A549 (cell line): ENCODE measurements at regions not wholly inside any gene's neighbourhood (a gene's known extent, or its start where the extent isn't known, plus 50 kb on each side); places are given as distances from the start of the nearest gene placed in this dataset.

Source experiments
- JUN ChIP-seq, 2 experiments: fragments of >200 bp; sonication (Bioruptor Twin); formaldehyde crosslinking; IDR thresholded peaks; 2 replicates in 1 of 2; 3 replicates in 1 of 2; pipeline ENCODE4 v1.6.1; 2016 to 2017
- KDM1A ChIP-seq: fragments of 200-600 bp; sonication (generic); IDR thresholded peaks from 2 replicates; pipeline ENCODE4 v1.6.1; 2016; ENCODE audit warnings: low read depth, mild to moderate bottlenecking
- MAX ChIP-seq: IDR thresholded peaks from 2 replicates; pipeline ENCODE4 v1.6.1; 2012
- MAZ ChIP-seq: fragments of 150-350 bp; IDR thresholded peaks from 2 replicates; pipeline ENCODE4 v1.6.1; 2014; ENCODE audit warnings: antibody characterized with exemption, low read depth, low read length, borderline replicate concordance
- MYC ChIP-seq: IDR thresholded peaks from 2 replicates; pipeline ENCODE4 v1.6.1; 2012; ENCODE audit warnings: mild to moderate bottlenecking, inconsistent platforms, low read length, improper control_type of control experiment, borderline replicate concordance
- PHF8 ChIP-seq: fragments of 200-600 bp; sonication (generic); IDR thresholded peaks from 2 replicates; pipeline ENCODE4 v1.6.1; 2016; ENCODE audit warnings: low read depth, mild to moderate bottlenecking, antibody characterized with exemption, moderate library complexity, borderline replicate concordance
- POLR2AphosphoS2 ChIP-seq: conservative IDR thresholded peaks from 2 replicates; pipeline ENCODE4 v1.6.1; 2012; ENCODE audit warnings: low read length, improper control_type of control experiment, inconsistent platforms
- ZFP36 ChIP-seq: fragments of 450-650 bp; IDR thresholded peaks from 2 replicates; pipeline ENCODE4 v1.6.1; 2014; ENCODE audit warnings: borderline replicate concordance; ENCODE audit not compliant: partially characterized antibody
- TF ChIP-seq, protein P1 (sequence below): fragments of >200 bp; sonication (Bioruptor Twin); formaldehyde crosslinking; IDR thresholded peaks from 3 replicates; pipeline ENCODE4 v1.5.1; 2016

DNA sequence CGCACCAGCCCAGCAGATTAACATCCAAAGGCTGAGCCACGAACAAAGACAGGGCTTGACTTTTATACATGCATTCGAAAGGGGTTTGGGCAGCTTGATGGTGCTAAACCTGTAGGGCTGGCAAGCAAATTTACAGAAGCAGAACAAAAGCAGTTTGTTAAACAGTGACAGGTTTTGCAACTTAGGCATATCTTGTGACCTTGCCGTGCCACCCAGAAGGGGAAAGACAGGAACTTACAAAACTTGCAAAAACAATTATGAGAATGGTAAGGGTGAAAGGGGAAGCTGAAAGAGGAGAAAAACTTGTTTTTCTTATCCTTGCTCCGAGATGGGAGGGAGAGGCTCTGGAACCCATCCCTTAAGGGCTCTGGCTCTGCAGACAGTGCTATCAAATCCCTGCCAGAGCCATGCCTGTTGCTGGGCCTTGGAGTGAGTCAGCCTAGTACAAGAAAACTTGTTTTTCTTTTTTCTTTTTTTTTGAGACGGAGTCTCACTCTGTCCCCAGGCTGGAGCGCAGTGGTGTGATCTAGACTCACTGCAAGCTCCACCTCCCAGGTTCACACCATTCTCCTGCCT, 1325.2 kb upstream of the PRR20A start:
- TF ChIP-seq MYC = no peak
- TF ChIP-seq POLR2AphosphoS2 = no peak
- no peak for TF ChIP-seq ZFP36
- no peak for TF ChIP-seq MAZ
- no peak for TF ChIP-seq MAX
- TF ChIP-seq KDM1A = no peak
- TF ChIP-seq, protein P1, sequence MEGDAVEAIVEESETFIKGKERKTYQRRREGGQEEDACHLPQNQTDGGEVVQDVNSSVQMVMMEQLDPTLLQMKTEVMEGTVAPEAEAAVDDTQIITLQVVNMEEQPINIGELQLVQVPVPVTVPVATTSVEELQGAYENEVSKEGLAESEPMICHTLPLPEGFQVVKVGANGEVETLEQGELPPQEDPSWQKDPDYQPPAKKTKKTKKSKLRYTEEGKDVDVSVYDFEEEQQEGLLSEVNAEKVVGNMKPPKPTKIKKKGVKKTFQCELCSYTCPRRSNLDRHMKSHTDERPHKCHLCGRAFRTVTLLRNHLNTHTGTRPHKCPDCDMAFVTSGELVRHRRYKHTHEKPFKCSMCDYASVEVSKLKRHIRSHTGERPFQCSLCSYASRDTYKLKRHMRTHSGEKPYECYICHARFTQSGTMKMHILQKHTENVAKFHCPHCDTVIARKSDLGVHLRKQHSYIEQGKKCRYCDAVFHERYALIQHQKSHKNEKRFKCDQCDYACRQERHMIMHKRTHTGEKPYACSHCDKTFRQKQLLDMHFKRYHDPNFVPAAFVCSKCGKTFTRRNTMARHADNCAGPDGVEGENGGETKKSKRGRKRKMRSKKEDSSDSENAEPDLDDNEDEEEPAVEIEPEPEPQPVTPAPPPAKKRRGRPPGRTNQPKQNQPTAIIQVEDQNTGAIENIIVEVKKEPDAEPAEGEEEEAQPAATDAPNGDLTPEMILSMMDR = no peak
- TF ChIP-seq PHF8 = no peak
- TF ChIP-seq JUN (IDR thresholded peaks at IDR 0.05) = no peak
